Globus pallidus (tissue), 1 donor: ENCODE measurements at regions not wholly inside any gene's neighbourhood (a gene's known extent, or its start where the extent isn't known, plus 50 kb on each side); places are given as distances from the start of the nearest gene placed in this dataset.
A peak's percentile ranks its signal among the peaks of the same experiment; 100 is the strongest.
"Not testable (repeated sequence)": the region's sequence is repeated elsewhere in the genome, so short reads cannot be mapped to it uniquely, and the experiment has no call there.

Experiments used
- DNase-seq: peaks from one replicate; pipeline ENCODE4 v3.0.0-alpha.2; 2015; ENCODE audit warnings: low spot score

DNA sequence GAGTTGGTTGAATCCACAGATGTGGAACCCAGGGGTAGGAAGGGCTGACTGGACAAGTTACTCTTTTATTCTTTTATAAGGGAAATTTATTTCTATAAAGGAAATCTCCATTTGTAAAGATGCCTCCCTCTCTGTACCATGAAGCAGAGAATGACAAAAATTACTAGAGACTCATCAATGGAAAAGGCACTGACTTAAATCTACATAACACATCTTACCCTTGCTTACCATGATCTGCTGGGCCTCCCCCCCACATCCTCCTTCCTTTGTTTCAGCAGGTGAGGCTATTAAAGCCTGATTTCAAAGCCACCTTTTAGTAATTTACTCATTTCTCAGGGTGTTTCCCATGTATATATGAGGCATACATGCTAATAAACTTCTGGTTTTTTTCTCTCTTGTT lies 130.2 kb upstream of the HDDC2 start:
- no peak for DNase-seq

DNA sequence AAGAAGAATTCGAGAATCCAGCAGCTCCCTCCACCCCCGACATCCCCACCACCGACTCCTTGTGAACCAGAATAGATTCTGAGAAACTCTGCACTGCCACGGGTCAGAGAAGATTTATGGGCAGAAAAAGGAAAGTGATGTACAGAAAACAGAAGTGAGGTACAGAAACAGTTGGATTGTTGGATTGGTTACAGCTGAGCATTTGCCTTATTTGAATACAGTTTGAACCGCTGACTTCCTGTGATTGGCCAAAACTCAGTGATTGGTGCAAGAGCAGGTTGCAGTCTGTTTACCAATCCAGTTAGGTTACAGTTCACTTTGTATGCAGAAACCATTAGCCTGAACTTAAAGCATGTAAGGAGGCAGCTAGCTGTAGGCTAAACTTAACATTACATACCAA lies 131.2 kb upstream of the HDDC2 start:
- no peak for DNase-seq

- no peak for DNase-seq
Observed at GRCh38 chr6:125434760-125435159, 133.0 kb upstream of the HDDC2 start.

GRCh38 chr6:125439512-125439911 lies 137.7 kb upstream of the HDDC2 start:
- no peak for DNase-seq

DNA sequence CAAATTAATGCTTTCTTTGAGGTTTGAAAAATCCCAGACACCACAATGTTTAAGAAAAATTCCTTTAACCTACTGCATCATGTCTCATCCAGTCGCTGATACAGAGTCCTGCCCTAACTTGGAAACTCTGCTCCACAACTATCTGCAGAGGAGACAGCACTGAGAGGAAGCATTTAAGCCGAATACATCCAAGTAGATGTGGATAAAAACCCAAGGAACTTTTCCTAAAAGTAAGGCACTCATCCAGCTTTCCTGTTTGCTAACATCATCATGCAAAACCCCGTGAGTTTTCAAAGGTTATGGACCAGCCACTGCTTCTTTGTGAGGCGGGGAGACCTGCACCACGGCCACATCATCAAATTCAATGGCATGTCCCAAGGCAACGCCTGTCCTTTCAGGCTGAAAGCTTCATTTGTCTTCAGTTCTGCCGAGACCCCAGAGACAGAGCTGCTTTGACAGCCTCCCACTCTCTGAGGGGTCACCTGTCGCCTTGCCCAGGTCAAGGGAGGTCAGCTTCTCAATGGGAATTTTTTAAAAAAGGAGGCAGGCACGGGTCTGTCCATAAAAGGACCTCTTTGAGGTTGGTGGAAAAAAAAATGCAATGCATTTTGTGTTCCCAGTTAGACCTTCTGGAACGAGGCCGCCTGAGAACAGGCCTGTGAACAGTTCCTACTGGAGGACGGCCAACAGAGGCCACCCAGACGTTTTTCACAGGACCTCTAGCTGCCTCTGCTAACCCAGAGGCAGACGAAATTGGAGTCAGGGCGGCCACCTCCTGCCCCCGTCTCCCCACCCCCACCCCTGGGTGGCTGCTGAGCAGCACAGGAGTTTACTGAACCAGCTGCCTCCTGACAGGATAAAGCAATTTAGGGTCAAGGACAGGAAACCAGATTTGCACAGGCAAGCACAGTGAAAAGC lies 142.5 kb upstream of the HDDC2 start:
- DNase-seq = peak; percentile 23

DNA sequence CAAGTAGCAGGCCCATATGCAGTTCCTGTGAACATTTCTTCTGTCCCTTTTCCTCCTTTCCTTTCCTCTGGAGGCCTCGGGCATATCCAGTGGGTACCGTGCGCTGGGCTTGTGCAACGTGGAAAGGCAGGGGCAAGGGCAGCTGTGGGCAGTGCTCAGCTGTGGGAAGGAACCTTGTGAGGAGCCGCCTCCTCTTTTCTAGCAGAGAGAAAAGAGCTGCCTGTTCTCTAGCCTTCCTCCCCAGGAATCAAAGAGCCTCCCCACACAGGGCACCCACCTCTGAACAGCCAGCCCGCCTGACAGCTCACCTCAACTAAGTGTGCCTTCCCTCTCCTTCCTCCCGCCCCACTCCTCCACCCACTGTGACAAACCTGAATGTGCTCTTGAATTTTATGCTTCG lies 143.3 kb upstream of the HDDC2 start:
- DNase-seq = no peak

DNA sequence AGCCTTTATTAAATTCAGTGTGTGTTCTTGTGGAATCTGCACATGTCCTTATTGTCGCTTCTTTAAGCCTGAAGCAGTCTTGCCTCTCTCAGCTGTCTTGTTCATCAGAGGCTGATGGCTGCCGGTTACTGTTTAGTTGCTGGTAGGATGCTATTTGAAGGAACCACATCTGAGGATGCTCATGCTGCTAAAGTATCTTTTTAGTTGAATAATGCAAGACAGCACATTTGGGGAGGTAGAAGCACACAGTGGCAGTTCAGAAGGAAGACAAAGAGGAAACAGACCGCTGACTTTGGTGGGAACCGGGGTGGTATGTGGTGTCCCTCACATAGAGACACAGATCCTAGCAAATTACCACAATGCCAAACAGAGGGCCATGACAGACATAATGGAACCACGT lies 144.2 kb upstream of the HDDC2 start:
- no peak for DNase-seq

DNA sequence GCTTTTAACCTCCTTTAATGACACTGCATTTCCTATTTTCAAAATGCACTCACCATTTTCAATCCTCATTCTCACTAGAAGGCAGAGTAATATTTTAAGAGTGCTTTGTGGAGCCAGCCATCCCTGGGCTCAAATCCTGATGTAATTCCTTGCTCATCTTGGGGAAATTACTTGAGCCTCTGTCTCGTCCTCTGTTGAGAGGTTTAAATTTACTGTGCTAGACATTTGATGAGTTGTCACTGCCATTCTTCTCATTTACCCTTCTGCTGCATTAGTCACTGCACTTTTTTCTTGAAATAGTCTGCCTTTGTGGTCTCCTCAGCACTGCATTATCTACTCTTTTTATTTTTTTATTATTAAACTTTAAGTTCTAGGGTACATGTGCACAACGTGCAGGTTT lies 150.0 kb upstream of the HDDC2 start:
- DNase-seq = no peak

- DNase-seq = no peak
Observed at GRCh38 chr6:125453516-125453915, 151.7 kb upstream of the HDDC2 start.

- DNase-seq = no peak
Observed at GRCh38 chr6:125454351-125454750, 152.6 kb upstream of the HDDC2 start.

- not testable (repeated sequence) for DNase-seq
Observed at GRCh38 chr6:125458493-125458892, 156.7 kb upstream of the HDDC2 start.

DNA sequence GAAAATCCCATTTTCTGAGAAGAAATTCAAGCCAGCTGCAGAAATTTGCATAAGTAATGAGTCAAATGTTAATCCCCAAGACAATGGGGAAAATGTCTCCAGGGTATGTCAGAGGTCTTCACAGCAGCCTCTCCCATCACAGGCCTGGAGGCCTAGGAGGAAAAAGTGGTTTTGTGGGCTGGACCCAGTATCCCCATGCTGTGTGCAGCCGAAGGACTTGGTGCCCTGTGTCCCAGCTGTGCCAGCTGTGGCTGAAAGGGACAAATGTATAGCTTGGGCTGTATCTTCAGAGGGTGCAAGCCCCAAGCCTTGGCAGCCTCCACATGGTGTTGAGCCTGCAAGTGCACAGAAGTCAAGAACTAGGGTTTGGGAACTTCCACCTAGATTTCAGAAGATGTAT lies 163.6 kb upstream of the HDDC2 start:
- DNase-seq = not testable (repeated sequence)

DNA sequence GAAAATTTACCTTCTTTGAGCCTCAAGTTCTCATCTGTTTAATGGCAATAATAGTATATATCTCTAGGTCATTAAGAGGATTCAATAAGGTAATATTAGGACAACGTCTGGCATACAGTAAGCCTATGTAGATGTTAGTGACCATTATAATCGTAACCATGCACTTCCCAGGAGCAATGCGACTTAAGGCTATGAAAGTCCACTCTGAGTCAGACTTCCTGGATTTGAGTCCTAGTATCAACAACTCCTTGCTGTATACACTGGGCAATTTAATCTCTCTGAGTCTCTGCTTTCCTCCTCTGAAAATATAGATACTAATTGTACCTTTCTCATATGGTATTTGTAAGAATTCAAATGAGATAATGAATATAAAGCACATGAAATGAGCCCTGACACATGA lies 168.1 kb upstream of the HDDC2 start:
- DNase-seq = no peak

DNA sequence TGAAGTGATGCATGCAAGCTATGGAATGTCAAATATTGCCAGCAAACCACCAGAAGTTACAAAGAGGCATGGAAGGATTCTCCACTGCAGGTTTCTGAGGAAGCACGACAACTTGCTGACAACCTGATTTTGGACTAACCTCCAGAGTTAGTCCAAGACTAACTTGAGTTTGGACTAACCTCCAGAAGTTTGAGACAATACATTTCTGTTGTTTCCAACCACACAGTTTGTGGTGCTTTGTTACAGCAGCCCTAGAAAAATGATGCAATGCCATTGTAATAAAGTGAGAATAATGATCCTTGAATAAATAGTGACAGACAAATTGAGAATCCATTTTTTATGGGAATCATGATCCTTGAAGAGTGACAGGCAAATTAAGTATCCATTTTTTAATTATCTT lies 169.9 kb upstream of the HDDC2 start:
- DNase-seq = no peak

DNA sequence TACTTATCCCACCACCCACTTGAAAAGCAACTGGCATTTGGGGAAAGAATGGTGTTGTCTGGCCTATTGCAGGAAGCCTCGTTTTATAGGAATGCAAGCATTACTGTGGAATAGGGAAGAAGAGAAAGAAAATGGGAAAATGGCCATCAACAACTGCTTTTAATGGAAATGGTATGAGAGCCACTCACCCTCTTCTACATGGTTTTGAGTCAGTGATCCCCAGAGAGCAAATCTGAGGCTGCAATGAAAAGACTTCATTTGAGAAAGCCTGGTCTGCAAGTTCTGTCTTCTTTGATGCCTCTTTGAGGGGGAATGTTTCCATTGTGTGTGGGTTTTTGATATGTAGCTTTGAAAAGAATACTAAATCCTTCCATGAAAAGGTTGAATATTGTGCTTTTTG lies 172.3 kb upstream of the HDDC2 start:
- no peak for DNase-seq

DNA sequence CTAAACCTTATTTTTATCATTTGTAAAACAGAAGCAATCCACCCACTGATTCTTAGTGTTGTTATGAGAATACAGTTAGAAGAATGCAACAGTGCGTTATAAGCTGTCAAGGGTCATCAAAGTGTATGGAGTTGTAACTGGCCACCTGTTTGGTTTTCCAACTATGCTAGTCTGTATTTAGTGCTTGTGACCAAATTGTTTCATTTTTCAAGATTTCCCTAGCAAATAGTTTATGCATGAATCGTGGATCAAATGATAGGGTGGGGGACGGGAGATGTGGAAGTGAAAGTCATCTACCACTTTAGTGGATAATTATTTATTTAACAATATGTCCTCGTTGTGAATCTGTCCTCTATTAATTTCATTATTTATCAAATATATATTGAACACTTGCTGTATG lies 175.4 kb upstream of the HDDC2 start:
- DNase-seq = no peak

GRCh38 chr6:125477844-125478243 lies 176.1 kb upstream of the HDDC2 start:
- no peak for DNase-seq

- DNase-seq = no peak
Observed at GRCh38 chr6:125480146-125480545, 178.4 kb upstream of the HDDC2 start.

GRCh38 chr6:125480571-125480970 lies 178.8 kb upstream of the HDDC2 start:
- DNase-seq = no peak

DNA sequence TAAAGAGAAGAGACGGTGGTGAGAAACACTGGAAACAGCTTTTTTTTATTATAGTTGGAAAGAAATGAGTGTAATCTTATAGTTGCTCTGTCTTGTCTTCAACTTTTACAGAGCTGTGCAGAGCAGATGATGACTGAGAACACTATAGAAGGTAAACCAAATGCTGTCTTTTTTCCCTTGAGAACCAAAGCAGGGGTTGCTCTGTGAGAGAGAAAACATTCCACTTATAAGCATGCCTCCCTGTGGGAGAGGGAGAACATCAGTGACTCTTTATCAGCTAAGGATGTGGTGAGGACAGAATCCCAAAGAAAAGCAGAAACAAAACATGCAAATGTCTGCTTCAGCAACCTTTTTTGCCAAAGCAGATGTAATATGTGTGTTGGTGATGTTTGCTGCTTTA lies 179.3 kb upstream of the HDDC2 start:
- DNase-seq = no peak

GRCh38 chr6:125485757-125486156 lies 184.0 kb upstream of the HDDC2 start:
- DNase-seq = no peak

GRCh38 chr6:125486881-125487280 lies 185.1 kb upstream of the HDDC2 start:
- DNase-seq = no peak

DNA sequence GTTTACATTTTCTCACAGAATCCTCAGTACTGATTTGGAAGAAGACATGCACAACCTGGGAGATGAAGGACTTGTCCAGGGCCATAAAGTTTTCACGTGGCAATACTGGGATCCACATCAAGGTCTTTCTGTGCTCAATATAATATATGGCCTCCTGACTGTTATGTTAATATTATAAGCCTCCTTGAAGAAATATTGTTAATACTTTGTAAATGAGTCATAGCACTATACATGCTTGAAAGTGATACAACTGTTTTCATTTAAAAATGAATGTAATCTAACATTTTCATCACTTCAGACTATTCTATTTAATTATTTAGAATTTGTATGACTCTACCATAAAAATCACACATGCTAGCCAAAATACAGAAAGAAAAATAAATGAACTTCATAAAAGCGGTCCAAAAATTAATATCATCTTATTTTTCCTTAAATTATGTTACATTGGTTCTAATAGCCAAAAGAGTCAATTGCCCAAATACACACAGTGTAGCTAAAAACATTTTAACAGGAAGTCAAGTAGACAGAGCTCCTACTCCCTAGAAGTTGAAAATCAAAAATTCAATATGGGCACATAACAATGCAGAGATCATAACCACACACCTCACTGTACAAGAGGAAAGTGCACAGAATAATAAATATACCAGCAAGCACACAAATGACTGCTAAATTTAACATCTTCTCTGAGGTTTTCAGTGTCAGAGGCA lies 188.0 kb upstream of the HDDC2 start:
- DNase-seq = no peak
